Stomach (tissue), 8 donors: ENCODE measurements at regions not wholly inside any gene's neighbourhood (a gene's known extent, or its start where the extent isn't known, plus 50 kb on each side); places are given as distances from the start of the nearest gene placed in this dataset.

ENCODE experiments used
- DNase-seq, 2 donors: peaks; one replicate each; pipeline versions ENCODE4 v3.0.0 to v3.0.0-alpha.2; 2013 to 2019
- H3K27ac ChIP-seq, 5 donors: fragments of 200-600 bp in 4 of 5; sonication (generic) in 4 of 5; one replicate each; pipeline ENCODE4 v1.5.1; 2013 to 2019; ENCODE audit warnings: mild to moderate bottlenecking in 1 of 5, moderate library complexity in 1 of 5
- H3K27me3 ChIP-seq, 3 donors: fragments of 200-600 bp; sonication (generic); one replicate each; pipeline ENCODE4 v1.5.1; 2017 to 2019; ENCODE audit warnings: mixed run types in 1 of 3
- H3K36me3 ChIP-seq, 4 donors: fragments of 200-600 bp; sonication (generic); 1 replicate in 3 of 4; 2 replicates in 1 of 4; pipeline ENCODE4 v1.5.1; 2016 to 2019
- H3K4me1 ChIP-seq, 4 donors: fragments of 200-600 bp; sonication (generic); one replicate each; pipeline ENCODE4 v1.5.1; 2016 to 2019
- H3K4me3 ChIP-seq, 4 donors: fragments of 200-600 bp; sonication (generic) in 3 of 4; one replicate each; pipeline ENCODE4 v1.5.1; 2016 to 2019; ENCODE audit warnings: mild to moderate bottlenecking in 1 of 4
- H3K9me3 ChIP-seq, 4 donors: fragments of 200-600 bp; sonication (generic); one replicate each; pipeline ENCODE4 v1.5.1; 2016 to 2019
- CTCF ChIP-seq, 7 experiments: fragments of 450-650 bp in 4 of 7; fragments of 200-600 bp in 3 of 7; sonication (generic) in 3 of 7; IDR thresholded peaks; one replicate each; pipeline ENCODE4 v1.5.1; 2016 to 2019; ENCODE audit warnings: antibody characterized with exemption in 7 of 7, control low read depth in 2 of 7, mild to moderate bottlenecking in 1 of 7
- EP300 ChIP-seq: sonication (generic); formaldehyde crosslinking; IDR thresholded peaks from one replicate; pipeline ENCODE4 v1.6.1; 2017; ENCODE audit warnings: antibody characterized with exemption
- POLR2A ChIP-seq, 4 donors: fragments of 450-650 bp; IDR thresholded peaks; one replicate each; pipeline ENCODE4 v1.6.1; 2016; ENCODE audit warnings: antibody characterized with exemption in 4 of 4, control low read depth in 2 of 4, mild to moderate bottlenecking in 1 of 4, moderate library complexity in 1 of 4
- POLR2AphosphoS5 ChIP-seq, 3 donors: sonication (generic); formaldehyde crosslinking; IDR thresholded peaks; one replicate each; pipeline ENCODE4 v1.6.1; 2016; ENCODE audit warnings: antibody characterized with exemption in 3 of 3
- WGBS, 5 donors: extraction: QIAGEN DNeasy Blood & Tissue Kit in 3 of 5; methylation state at CpG; one replicate each; pipeline versions ENCODE4 v1.1.5 to v1.1.7; 2013 to 2018; 5-methylcytosine and 5-hydroxymethylcytosine counted together
- intact Hi-C: fragments of 100-400 bp; cut with DNase I; formaldehyde crosslinking; loops from one replicate; pipeline ENCODE4 v1.15.1; 2023; ENCODE audit warnings: low total_unique reads
- donor health status: healthy with polysubstance abuse.
- donor health status: Bipolar disorder and iron deficiency.
- donor health status: healthy.

GRCh38 chr16:8453359-8453758 lies 137.0 kb downstream of the TMEM114 start:
- H3K27me3 ChIP-seq: no peaks in the 10 kb centered on the region
- no peak for DNase-seq

GRCh38 chr16:8452941-8453340 lies 137.4 kb downstream of the TMEM114 start:
- Histone ChIP-seq H3K4me3 (no peak overlapping the region), H3K4me1 (no peaks in the 10 kb centered on the region), H3K27me3 (no peaks in the 10 kb centered on the region), H3K9me3 (no peaks in the 10 kb centered on the region), H3K36me3 (no peaks in the 10 kb centered on the region), H3K27ac (no peak overlapping the region)
- WGBS, 5 donors: 60 to 74% (median 60%) methylated on average over 3 of the region's 3 CpGs
- TF ChIP-seq EP300 (no peak), CTCF (IDR thresholded peaks at IDR 0.05) (no peak), POLR2AphosphoS5 (IDR thresholded peaks at IDR 0.05) (no peak), POLR2A (IDR thresholded peaks at IDR 0.05) (no peak)
- no peak for DNase-seq
- intact Hi-C loops: no loop called here

More at GRCh38 chr16:8453359-8453758, 137.0 kb downstream of the TMEM114 start:
- Histone ChIP-seq H3K9me3 (no peaks in the 10 kb centered on the region), H3K4me1 (no peaks in the 10 kb centered on the region), H3K36me3 (no peaks in the 10 kb centered on the region), H3K27ac (no peak overlapping the region), H3K4me3 (no peak overlapping the region)
- 69 to 79% (median 74%) methylated on average over 4 of the region's 4 CpGs for WGBS, 5 donors
- no peak for TF ChIP-seq POLR2A (IDR thresholded peaks at IDR 0.05)
- intact Hi-C loops: no loop called here

GRCh38 chr16:8436931-8437330 lies 153.4 kb downstream of the TMEM114 start:
- H3K27ac ChIP-seq: no peak overlapping the region
- TF ChIP-seq CTCF (IDR thresholded peaks at IDR 0.05): no peak
- TF ChIP-seq POLR2AphosphoS5 (IDR thresholded peaks at IDR 0.05): no peak
- TF ChIP-seq POLR2A (IDR thresholded peaks at IDR 0.05): no peak
- TF ChIP-seq EP300: no peak
- peaks cover 0 to 4% (median 2%) of the 10 kb centered on the region in 4 donors for H3K9me3 ChIP-seq
- H3K4me3 ChIP-seq: no peak overlapping the region
- no peak for DNase-seq
- no peaks in the 10 kb centered on the region for H3K4me1 ChIP-seq
- intact Hi-C loops: no loop called here
- WGBS, 5 donors: 79 to 87% (median 82%) methylated on average over 5 of the region's 5 CpGs
- H3K36me3 ChIP-seq: no peaks in the 10 kb centered on the region
- H3K27me3 ChIP-seq: no peaks in the 10 kb centered on the region

GRCh38 chr16:8431783-8432182 lies 158.5 kb downstream of the TMEM114 start:
- Histone ChIP-seq H3K4me3 (no peak overlapping the region), H3K27me3 (no peaks in the 10 kb centered on the region), H3K27ac (no peak overlapping the region), H3K36me3 (no peaks in the 10 kb centered on the region), H3K9me3 (no peaks in the 10 kb centered on the region), H3K4me1 (no peaks in the 10 kb centered on the region)
- DNase-seq: no peak
- TF ChIP-seq EP300 (no peak), POLR2A (IDR thresholded peaks at IDR 0.05) (no peak), POLR2AphosphoS5 (IDR thresholded peaks at IDR 0.05) (no peak), CTCF (IDR thresholded peaks at IDR 0.05) (no peak)
- intact Hi-C loops: no loop called here
- WGBS, 5 donors: 44 to 67% (median 63%) methylated on average over 1 of the region's 1 CpG

- H3K4me3 ChIP-seq: no peak overlapping the region
- H3K4me1 ChIP-seq: no peaks in the 10 kb centered on the region
- H3K9me3 ChIP-seq: peaks cover 0 to 6% (median 3%) of the 10 kb centered on the region in 4 donors
- intact Hi-C loops: no loop called here
- no peaks in the 10 kb centered on the region for H3K36me3 ChIP-seq
- no peaks in the 10 kb centered on the region for H3K27me3 ChIP-seq
- DNase-seq: no peak
- 71 to 82% (median 78%) methylated on average over 3 of the region's 3 CpGs for WGBS, 5 donors
- H3K27ac ChIP-seq: no peak overlapping the region
- TF ChIP-seq POLR2A (IDR thresholded peaks at IDR 0.05) (no peak), EP300 (no peak), CTCF (IDR thresholded peaks at IDR 0.05) (no peak), POLR2AphosphoS5 (IDR thresholded peaks at IDR 0.05) (no peak)
These were observed 159.9 kb downstream of the TMEM114 start for GRCh38 chr16:8430401-8430800.
